H1 (cell line): ENCODE measurements at regions not wholly inside any gene's neighbourhood (a gene's known extent, or its start where the extent isn't known, plus 50 kb on each side); places are given as distances from the start of the nearest gene placed in this dataset.

Experiments used
- CTCF ChIA-PET: fragments of 300-600 bp; sonication (Branson Sonifier 250); formaldehyde crosslinking; loops from one replicate; lab custom pipeline; 2021; ENCODE audit not compliant: partially characterized antibody; lab: Charles Lee
- POLR2A ChIA-PET: fragments of 300-600 bp; sonication (Branson Sonifier 250); formaldehyde crosslinking; loops from one replicate; lab custom pipeline; 2021; ENCODE audit warnings: inconsistent platforms; ENCODE audit not compliant: partially characterized antibody; lab: Charles Lee
- DNase-seq, 2 experiments: peaks; one replicate each; pipeline versions ENCODE4 v3.0.0 to v3.0.0-alpha.2; 2010 to 2022; ENCODE audit warnings: low spot score in 2 of 2, low read depth in 1 of 2, mixed read lengths in 1 of 2
- FAIRE-seq: peaks from 2 replicates; lab custom pipeline; 2011; peaks lifted over from hg19 to GRCh38; lab: Jason Lieb, UNC
- H2AFZ ChIP-seq: 2 replicates; pipeline ENCODE4 v1.8.1; 2012; ENCODE audit warnings: low read length, inconsistent platforms
- H2AK5ac ChIP-seq: 2 replicates; pipeline ENCODE4 v1.6.1; 2013; ENCODE audit warnings: low read depth, low read length
- H2BK120ac ChIP-seq: replicated peaks from 2 replicates; pipeline ENCODE3; 2013; ENCODE audit warnings: low read depth, low read length, inconsistent platforms
- H2BK12ac ChIP-seq: 2 replicates; pipeline ENCODE4 v1.6.1; 2013; ENCODE audit warnings: low read depth, low read length
- H2BK15ac ChIP-seq: 2 replicates; pipeline ENCODE4 v1.6.1; 2013; ENCODE audit warnings: low read length
- H2BK20ac ChIP-seq: 2 replicates; pipeline ENCODE4 v1.6.1; 2013; ENCODE audit warnings: low read length
- H2BK5ac ChIP-seq: 2 replicates; pipeline ENCODE4 v1.6.1; 2013; ENCODE audit warnings: low read depth, low read length
- H3K14ac ChIP-seq: 2 replicates; pipeline ENCODE4 v1.6.1; 2013; ENCODE audit warnings: inconsistent platforms; ENCODE audit not compliant: insufficient read length
- H3K18ac ChIP-seq: 2 replicates; pipeline ENCODE4 v1.6.1; 2013; ENCODE audit warnings: low read length; ENCODE audit errors: extremely low read depth
- H3K23ac ChIP-seq: 2 replicates; pipeline ENCODE4 v1.6.1; 2013; ENCODE audit warnings: inconsistent platforms; ENCODE audit not compliant: insufficient read length
- H3K23me2 ChIP-seq: 2 replicates; pipeline ENCODE4 v1.6.1; 2013; ENCODE audit warnings: low read depth, low read length
- H3K27ac ChIP-seq: 2 replicates; pipeline ENCODE4 v1.6.1; 2011; ENCODE audit warnings: low read depth, low read length, inconsistent platforms
- H3K27me3 ChIP-seq, 4 experiments: replicated peaks in 1 of 4; 1 replicate in 1 of 4; 2 replicates in 3 of 4; pipeline versions ENCODE4 v1.6.1 to v1.8.1; 2011 to 2013; ENCODE audit warnings: low read length in 3 of 4, mild to moderate bottlenecking in 3 of 4, inconsistent platforms in 2 of 4, mixed read lengths in 2 of 4, moderate library complexity in 1 of 4; ENCODE audit not compliant: control insufficient read depth in 3 of 4, insufficient read depth in 3 of 4; ENCODE audit errors: extremely low read depth in 1 of 4
- H3K36me3 ChIP-seq, 4 experiments: 2 replicates each; pipeline versions ENCODE4 v1.6.1 to v1.8.1; 2011 to 2013; ENCODE audit warnings: mild to moderate bottlenecking in 4 of 4, low read length in 3 of 4, moderate library complexity in 2 of 4, control low read depth in 1 of 4, inconsistent platforms in 1 of 4; ENCODE audit not compliant: insufficient read depth in 4 of 4, control insufficient read depth in 2 of 4
- H3K4ac ChIP-seq: replicated peaks from 2 replicates; pipeline ENCODE3; 2013; ENCODE audit warnings: low read length, low read depth, mixed read lengths, inconsistent platforms; ENCODE audit not compliant: insufficient read length
- H3K4me1 ChIP-seq, 4 experiments: replicated peaks in 1 of 4; 1 replicate in 1 of 4; 2 replicates in 3 of 4; pipeline versions ENCODE4 v1.6.1 to v1.8.1; 2011 to 2013; ENCODE audit warnings: low read length in 3 of 4, inconsistent platforms in 2 of 4, mixed read lengths in 1 of 4; ENCODE audit not compliant: insufficient read depth in 4 of 4, control insufficient read depth in 3 of 4
- H3K4me2 ChIP-seq, 2 experiments: 2 replicates each; pipeline versions ENCODE4 v1.6.1 to v1.8.1; 2011 to 2013; ENCODE audit warnings: low read depth in 2 of 2, low read length in 2 of 2, control low read depth in 1 of 2, inconsistent platforms in 1 of 2, mild to moderate bottlenecking in 1 of 2; ENCODE audit not compliant: insufficient read depth in 1 of 2
- H3K4me3 ChIP-seq, 4 experiments: fragments of 200-600, 300-600 bp in 1 of 4; sonication (generic), shearing (Covaris generic), sonication (Bioruptor Twin) in 1 of 4; 2 replicates each; pipeline versions ENCODE4 v1.5.1 to v1.8.1; 2011 to 2016; ENCODE audit warnings: low read length in 4 of 4, low read depth in 3 of 4, control low read depth in 2 of 4, inconsistent platforms in 2 of 4, mild to moderate bottlenecking in 2 of 4, mixed read lengths in 1 of 4, moderate library complexity in 1 of 4; ENCODE audit not compliant: insufficient read depth in 2 of 4; ENCODE audit errors: extremely low read depth in 1 of 4
- H3K56ac ChIP-seq: replicated peaks from 2 replicates; pipeline ENCODE3; 2013; ENCODE audit warnings: low read depth, mild to moderate bottlenecking, mixed read lengths, low read length, inconsistent platforms; ENCODE audit not compliant: insufficient read length
- H3K79me1 ChIP-seq: 2 replicates; pipeline ENCODE4 v1.6.1; 2013; ENCODE audit warnings: low read depth, low read length, control low read depth
- H3K79me2 ChIP-seq, 2 experiments: 2 replicates each; pipeline versions ENCODE4 v1.6.1 to v1.8.1; 2012 to 2013; ENCODE audit warnings: low read length in 2 of 2, mild to moderate bottlenecking in 2 of 2, inconsistent platforms in 1 of 2; ENCODE audit not compliant: insufficient read depth in 2 of 2, control insufficient read depth in 1 of 2
- H3K9ac ChIP-seq, 4 experiments: replicated peaks in 1 of 4; 1 replicate in 1 of 4; 2 replicates in 3 of 4; pipeline versions ENCODE4 v1.6.1 to v1.8.1; 2011 to 2013; ENCODE audit warnings: low read depth in 3 of 4, low read length in 3 of 4, control low read depth in 2 of 4, mild to moderate bottlenecking in 2 of 4, moderate library complexity in 2 of 4, inconsistent platforms in 1 of 4; ENCODE audit errors: extremely low read depth in 1 of 4
- H3K9me3 ChIP-seq, 2 experiments: 2 replicates each; pipeline versions ENCODE4 v1.6.1 to v1.8.1; 2012 to 2013; ENCODE audit warnings: mild to moderate bottlenecking in 2 of 2, moderate library complexity in 2 of 2, control low read depth in 1 of 2, inconsistent platforms in 1 of 2, low read depth in 1 of 2, low read length in 1 of 2, mixed read lengths in 1 of 2; ENCODE audit not compliant: insufficient read depth in 2 of 2
- H4K20me1 ChIP-seq, 2 experiments: replicated peaks in 1 of 2; 2 replicates each; pipeline versions ENCODE3 to v1.8.1; 2011 to 2013; ENCODE audit warnings: inconsistent platforms in 2 of 2, low read length in 2 of 2, mild to moderate bottlenecking in 1 of 2; ENCODE audit not compliant: insufficient read depth in 2 of 2, control insufficient read depth in 1 of 2
- H4K5ac ChIP-seq: 2 replicates; pipeline ENCODE4 v1.6.1; 2013; ENCODE audit warnings: low read length, low read depth, mixed read lengths, inconsistent platforms; ENCODE audit not compliant: insufficient read length
- H4K8ac ChIP-seq: 2 replicates; pipeline ENCODE4 v1.8.0; 2013; ENCODE audit warnings: mild to moderate bottlenecking, moderate library complexity, low read length, inconsistent platforms; ENCODE audit not compliant: insufficient read depth; ENCODE audit errors: extremely low read depth
- H4K91ac ChIP-seq: replicated peaks from 2 replicates; pipeline ENCODE3; 2013; ENCODE audit warnings: low read length, mixed read lengths, inconsistent platforms; ENCODE audit not compliant: insufficient read length
- BCL11A ChIP-seq, 2 experiments: IDR thresholded peaks; one replicate each; pipeline ENCODE4 v1.6.1; 2011; ENCODE audit warnings: low read depth in 2 of 2, low read length in 2 of 2, mild to moderate bottlenecking in 2 of 2
- CEBPB ChIP-seq: IDR thresholded peaks from 2 replicates; pipeline ENCODE4 v1.6.1; 2012; ENCODE audit warnings: low read depth, low read length
- KDM1A ChIP-seq: fragments of 200-600, 300-600 bp; sonication (generic); IDR thresholded peaks from 2 replicates; pipeline ENCODE4 v1.7.1; 2016; ENCODE audit warnings: mild to moderate bottlenecking, low read length, borderline replicate concordance
- NANOG ChIP-seq: IDR thresholded peaks from 2 replicates; pipeline ENCODE4 v1.6.1; 2011; ENCODE audit warnings: low read length, low read depth, mild to moderate bottlenecking, inconsistent platforms; ENCODE audit not compliant: insufficient read depth, poor library complexity, severe bottlenecking
- SIN3A ChIP-seq, 2 experiments: IDR thresholded peaks in 1 of 2; conservative IDR thresholded peaks in 1 of 2; 2 replicates each; pipeline ENCODE4 v1.6.1; 2011 to 2012; ENCODE audit warnings: low read length in 2 of 2, improper control_type of control experiment in 1 of 2, low read depth in 1 of 2, mild to moderate bottlenecking in 1 of 2
- SP1 ChIP-seq: IDR thresholded peaks from 2 replicates; pipeline ENCODE4 v1.6.1; 2011; ENCODE audit warnings: low read depth, low read length
- SP2 ChIP-seq: IDR thresholded peaks from 2 replicates; pipeline ENCODE4 v1.6.1; 2012; ENCODE audit warnings: mild to moderate bottlenecking, low read length, inconsistent platforms
- YY1 ChIP-seq: IDR thresholded peaks from 2 replicates; pipeline ENCODE4 v1.6.1; 2011; ENCODE audit warnings: low read depth, mild to moderate bottlenecking, low read length
- ZNF274 ChIP-seq: IDR thresholded peaks from 2 replicates; pipeline ENCODE4 v1.7.0; 2012; ENCODE audit warnings: low read length, borderline replicate concordance; ENCODE audit errors: extremely low read depth
- WGBS, 2 experiments: shearing (Covaris generic) in 1 of 2; methylation state at CpG; one replicate each; pipeline versions ENCODE4 v1.1.6 to v1.1.7; 2013 to 2015; ENCODE audit warnings: low lambda C conversion rate in 2 of 2, mixed read lengths in 2 of 2, inconsistent platforms in 1 of 2, low coverage in 1 of 2, missing lambda C conversion rate in 1 of 2; ENCODE audit not compliant: insufficient replicate concordance in 2 of 2, insufficient coverage in 1 of 2, insufficient read length in 1 of 2; ENCODE audit errors: extremely low coverage in 1 of 2, missing lambda C conversion rate in 1 of 2; 5-methylcytosine and 5-hydroxymethylcytosine counted together

GRCh38 chr2:76330865-76331264 lies 620.1 kb upstream of the GCFC2 start:
- no peak overlapping the region for H3K27ac ChIP-seq
- H3K79me2 ChIP-seq: no peaks in the 10 kb centered on the region
- no peak overlapping the region for H3K4me2 ChIP-seq
- no peak overlapping the region for H3K56ac ChIP-seq
- no peaks in the 10 kb centered on the region for H3K36me3 ChIP-seq
- H3K27me3 ChIP-seq: no peaks in the 10 kb centered on the region
- POLR2A ChIA-PET: no interaction called here
- no peaks in the 10 kb centered on the region for H4K20me1 ChIP-seq
- no peaks in the 10 kb centered on the region for H3K79me1 ChIP-seq
- 90% methylated on average over 3 of the region's 3 CpGs; no CpG with 5 or more reads in 1 of the 2 experiments for WGBS, 2 experiments
- no peaks in the 10 kb centered on the region for H3K23me2 ChIP-seq
- no peak overlapping the region for H2BK120ac ChIP-seq
- no peak overlapping the region for H2BK20ac ChIP-seq
- H3K23ac ChIP-seq: no peak overlapping the region
- no peak overlapping the region for H4K8ac ChIP-seq
- H3K18ac ChIP-seq: no peak overlapping the region
- H3K4ac ChIP-seq: no peak overlapping the region
- H2BK12ac ChIP-seq: no peak overlapping the region
- H3K4me3 ChIP-seq: no peak overlapping the region
- no peak overlapping the region for H4K5ac ChIP-seq
- DNase-seq (no peak), FAIRE-seq (no peak)
- no peak overlapping the region for H2BK15ac ChIP-seq
- H3K14ac ChIP-seq: no peak overlapping the region
- no peak overlapping the region for H3K9ac ChIP-seq
- H2BK5ac ChIP-seq: no peak overlapping the region
- H4K91ac ChIP-seq: no peak overlapping the region
- H2AK5ac ChIP-seq: no peak overlapping the region
- CTCF ChIA-PET: no interaction called here
- no peaks in the 10 kb centered on the region for H3K9me3 ChIP-seq
- H2AFZ ChIP-seq: no peak overlapping the region
- TF ChIP-seq BCL11A (IDR thresholded peaks at IDR 0.05; ENCODE audit: low read depth in 2 of 2, low read length in 2 of 2): no peak
- no peak for TF ChIP-seq SP2
- TF ChIP-seq SP1: no peak
- TF ChIP-seq NANOG: no peak
- TF ChIP-seq ZNF274: no peak
- no peak for TF ChIP-seq YY1
- no peak for TF ChIP-seq KDM1A
- TF ChIP-seq SIN3A (conservative IDR thresholded peaks at IDR 0.05 in 1 of 2, IDR thresholded peaks at IDR 0.05 in 1 of 2; ENCODE audit: low read depth in 1 of 2, low read length in 2 of 2): no peak
- TF ChIP-seq CEBPB: no peak
- no peaks in the 10 kb centered on the region for H3K4me1 ChIP-seq
